HEK293 (cell line): ENCODE measurements at regions not wholly inside any gene's neighbourhood (a gene's known extent, or its start where the extent isn't known, plus 50 kb on each side); places are given as distances from the start of the nearest gene placed in this dataset.

Experiments
- ZNF302 ChIP-seq: fragments of 450-650 bp; formaldehyde crosslinking; IDR thresholded peaks from 2 replicates; pipeline ENCODE4 v1.5.1; 2016; ENCODE audit warnings: missing biosample characterization, missing genetic modification characterization, low read depth
- ZNF830 ChIP-seq: fragments of 450-650 bp; IDR thresholded peaks from 2 replicates; pipeline ENCODE4 v1.5.0; 2018; ENCODE audit warnings: missing biosample characterization, missing genetic modification characterization, low read depth, mild to moderate bottlenecking, moderate library complexity
- TF ChIP-seq, protein P1 (sequence below): fragments of 450-650 bp; formaldehyde crosslinking; IDR thresholded peaks from 2 replicates; pipeline ENCODE4 v1.5.1; 2016; ENCODE audit warnings: missing biosample characterization, missing genetic modification characterization

DNA sequence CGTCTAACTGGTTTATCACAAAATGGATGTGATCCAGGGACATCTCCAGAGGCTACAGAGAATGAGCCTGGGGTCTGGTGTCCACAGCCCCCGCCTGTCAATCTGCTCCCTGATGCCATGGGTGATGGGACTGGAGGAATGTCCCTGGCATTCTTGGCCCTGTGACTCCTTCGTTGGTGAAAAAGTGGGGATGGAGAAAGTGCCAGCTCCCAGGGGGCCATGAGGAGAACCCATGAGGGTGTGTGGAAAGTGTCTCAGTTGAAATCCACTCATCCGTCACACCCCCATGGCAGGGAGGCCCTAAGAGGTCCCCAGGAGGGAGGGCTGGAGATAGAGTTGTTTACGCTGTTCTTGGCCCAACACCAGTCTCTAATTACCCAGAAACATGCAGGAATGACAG lies 322.0 kb downstream of the CTTN start:
- TF ChIP-seq ZNF830 (tag by site-specific recombination) (no peak), ZNF302 (tag by site-specific recombination) (no peak)
- TF ChIP-seq, protein P1, sequence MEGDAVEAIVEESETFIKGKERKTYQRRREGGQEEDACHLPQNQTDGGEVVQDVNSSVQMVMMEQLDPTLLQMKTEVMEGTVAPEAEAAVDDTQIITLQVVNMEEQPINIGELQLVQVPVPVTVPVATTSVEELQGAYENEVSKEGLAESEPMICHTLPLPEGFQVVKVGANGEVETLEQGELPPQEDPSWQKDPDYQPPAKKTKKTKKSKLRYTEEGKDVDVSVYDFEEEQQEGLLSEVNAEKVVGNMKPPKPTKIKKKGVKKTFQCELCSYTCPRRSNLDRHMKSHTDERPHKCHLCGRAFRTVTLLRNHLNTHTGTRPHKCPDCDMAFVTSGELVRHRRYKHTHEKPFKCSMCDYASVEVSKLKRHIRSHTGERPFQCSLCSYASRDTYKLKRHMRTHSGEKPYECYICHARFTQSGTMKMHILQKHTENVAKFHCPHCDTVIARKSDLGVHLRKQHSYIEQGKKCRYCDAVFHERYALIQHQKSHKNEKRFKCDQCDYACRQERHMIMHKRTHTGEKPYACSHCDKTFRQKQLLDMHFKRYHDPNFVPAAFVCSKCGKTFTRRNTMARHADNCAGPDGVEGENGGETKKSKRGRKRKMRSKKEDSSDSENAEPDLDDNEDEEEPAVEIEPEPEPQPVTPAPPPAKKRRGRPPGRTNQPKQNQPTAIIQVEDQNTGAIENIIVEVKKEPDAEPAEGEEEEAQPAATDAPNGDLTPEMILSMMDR (tag by site-specific recombination): no peak
